Lung (tissue), 11 donors: ENCODE measurements at regions not wholly inside any gene's neighbourhood (a gene's known extent, or its start where the extent isn't known, plus 50 kb on each side); places are given as distances from the start of the nearest gene placed in this dataset.

Source experiments
- ATAC-seq: fragments of 200-7000 bp; cut with Tn5 transposase; one replicate; pipeline ENCODE4 v1.9.1; 2020; ENCODE audit warnings: moderate number of reproducible peaks; ENCODE audit not compliant: insufficient read depth, low FRiP score
- DNase-seq, 3 donors: peaks; one replicate each; pipeline ENCODE4 v3.0.0-alpha.2; 2013 to 2017
- H3K27ac ChIP-seq, 2 donors: one replicate each; pipeline ENCODE4 v1.5.1; 2013; ENCODE audit warnings: mild to moderate bottlenecking in 2 of 2, moderate library complexity in 2 of 2, control low read depth in 1 of 2, inconsistent platforms in 1 of 2, low read depth in 1 of 2, low read length in 1 of 2
- H3K27me3 ChIP-seq, 3 donors: one replicate each; pipeline ENCODE4 v1.5.1; 2013; ENCODE audit warnings: low read length in 2 of 3; ENCODE audit not compliant: control insufficient read depth in 3 of 3, insufficient read depth in 3 of 3
- H3K36me3 ChIP-seq, 4 donors: one replicate each; pipeline ENCODE4 v1.5.1; 2013; ENCODE audit warnings: low read length in 4 of 4, mild to moderate bottlenecking in 1 of 4, moderate library complexity in 1 of 4; ENCODE audit not compliant: control insufficient read depth in 4 of 4, insufficient read depth in 4 of 4
- H3K4me1 ChIP-seq, 5 donors: one replicate each; pipeline ENCODE4 v1.5.1; 2013; ENCODE audit warnings: low read length in 5 of 5, mild to moderate bottlenecking in 2 of 5, moderate library complexity in 1 of 5; ENCODE audit not compliant: control insufficient read depth in 5 of 5, insufficient read depth in 5 of 5
- H3K4me3 ChIP-seq: one replicate; pipeline ENCODE4 v1.5.1; 2013; ENCODE audit warnings: mild to moderate bottlenecking, control low read depth, moderate library complexity
- H3K9ac ChIP-seq, 2 donors: one replicate each; pipeline ENCODE4 v1.5.1; 2013; ENCODE audit warnings: low read length in 2 of 2, control low read depth in 1 of 2; ENCODE audit not compliant: insufficient read depth in 1 of 2
- H3K9me3 ChIP-seq, 4 donors: one replicate each; pipeline ENCODE4 v1.5.1; 2013; ENCODE audit warnings: low read length in 3 of 4, mild to moderate bottlenecking in 1 of 4, moderate library complexity in 1 of 4; ENCODE audit not compliant: control insufficient read depth in 4 of 4, insufficient read depth in 3 of 4
- WGBS, 2 donors: extraction: QIAGEN DNeasy Blood & Tissue Kit; methylation state at CpG; one replicate each; pipeline ENCODE4 v1.1.7; 2013; 5-methylcytosine and 5-hydroxymethylcytosine counted together
- TF ChIP-seq, protein P1 (sequence below): IDR thresholded peaks from 2 replicates; pipeline ENCODE4 v1.5.1; 2012; ENCODE audit warnings: mild to moderate bottlenecking; ENCODE audit errors: control extremely low read depth, extremely low read depth
- donor health status: control.
- donor health status: control.
- donor health status: Bipolar disorder and iron deficiency.
- donor health status: healthy.
- donor health status: DM: yes; HTN: yes; CAD: no.

DNA sequence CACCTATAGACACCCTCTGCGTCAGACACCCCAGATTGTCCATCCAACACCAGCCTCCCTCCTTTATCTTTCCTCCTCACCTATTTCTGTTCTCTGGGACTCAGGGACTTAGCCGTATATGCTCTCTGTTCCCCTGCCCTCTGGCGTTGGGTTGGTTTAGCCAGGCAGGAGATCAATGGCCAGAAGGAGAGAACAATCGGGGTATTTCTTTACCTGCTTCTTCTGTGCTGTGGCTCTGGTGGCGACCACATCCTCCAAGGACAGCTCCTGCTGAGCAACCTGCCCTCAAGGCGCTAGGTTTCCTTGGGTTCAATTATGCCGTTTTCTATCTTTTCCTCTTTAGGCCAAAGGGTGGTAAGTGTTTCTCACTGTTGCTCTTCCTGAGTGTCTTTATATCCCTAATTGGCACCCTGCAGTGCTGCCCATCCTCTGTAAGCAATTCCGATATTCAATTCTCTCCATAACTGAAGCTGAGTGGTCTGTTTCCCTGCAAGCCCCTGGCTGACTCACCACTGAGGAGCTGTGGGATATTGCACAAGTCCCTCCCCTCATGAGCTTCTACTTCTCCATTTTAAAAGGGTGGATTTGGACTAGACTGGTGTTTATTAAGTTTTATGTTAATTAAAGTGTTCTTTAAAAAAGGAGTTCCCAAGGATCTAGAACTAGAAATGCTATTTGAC lies 63.7 kb upstream of the TMTC4 start:
- TF ChIP-seq, protein P1, sequence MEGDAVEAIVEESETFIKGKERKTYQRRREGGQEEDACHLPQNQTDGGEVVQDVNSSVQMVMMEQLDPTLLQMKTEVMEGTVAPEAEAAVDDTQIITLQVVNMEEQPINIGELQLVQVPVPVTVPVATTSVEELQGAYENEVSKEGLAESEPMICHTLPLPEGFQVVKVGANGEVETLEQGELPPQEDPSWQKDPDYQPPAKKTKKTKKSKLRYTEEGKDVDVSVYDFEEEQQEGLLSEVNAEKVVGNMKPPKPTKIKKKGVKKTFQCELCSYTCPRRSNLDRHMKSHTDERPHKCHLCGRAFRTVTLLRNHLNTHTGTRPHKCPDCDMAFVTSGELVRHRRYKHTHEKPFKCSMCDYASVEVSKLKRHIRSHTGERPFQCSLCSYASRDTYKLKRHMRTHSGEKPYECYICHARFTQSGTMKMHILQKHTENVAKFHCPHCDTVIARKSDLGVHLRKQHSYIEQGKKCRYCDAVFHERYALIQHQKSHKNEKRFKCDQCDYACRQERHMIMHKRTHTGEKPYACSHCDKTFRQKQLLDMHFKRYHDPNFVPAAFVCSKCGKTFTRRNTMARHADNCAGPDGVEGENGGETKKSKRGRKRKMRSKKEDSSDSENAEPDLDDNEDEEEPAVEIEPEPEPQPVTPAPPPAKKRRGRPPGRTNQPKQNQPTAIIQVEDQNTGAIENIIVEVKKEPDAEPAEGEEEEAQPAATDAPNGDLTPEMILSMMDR: no peak
- WGBS, 2 donors: 88 to 94% methylated on average over 8 of the region's 8 CpGs
- no peak for ATAC-seq
- no peak overlapping the region for H3K4me3 ChIP-seq
- H3K27me3 ChIP-seq: no peaks in the 10 kb centered on the region
- DNase-seq: no peak
- no peaks in the 10 kb centered on the region for H3K9me3 ChIP-seq
- H3K4me1 ChIP-seq: no peaks in the 10 kb centered on the region
- no peaks in the 10 kb centered on the region for H3K36me3 ChIP-seq
- no peak overlapping the region for H3K9ac ChIP-seq
- no peak overlapping the region for H3K27ac ChIP-seq

DNA sequence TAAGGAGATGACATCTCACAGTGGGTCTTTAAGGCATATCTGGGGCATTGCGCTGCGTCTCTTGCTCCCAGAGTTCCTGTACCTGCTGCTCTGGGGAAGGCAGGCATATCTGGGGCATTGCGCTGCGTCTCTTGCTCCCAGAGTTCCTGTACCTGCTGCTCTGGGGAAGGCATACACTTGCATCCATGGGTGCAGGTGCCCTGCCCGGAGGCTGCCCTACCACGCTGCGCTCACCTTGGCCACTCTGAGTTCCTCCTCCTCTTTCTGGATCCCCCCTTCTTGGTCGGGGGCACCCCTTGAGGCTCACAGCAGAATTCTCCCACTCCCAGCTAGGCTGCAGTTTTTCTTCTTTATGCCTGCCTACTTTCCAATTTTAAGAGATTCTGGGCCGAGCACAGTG lies 60.9 kb upstream of the TMTC4 start:
- TF ChIP-seq, protein P1: no peak
- H3K27me3 ChIP-seq: no peaks in the 10 kb centered on the region
- H3K36me3 ChIP-seq: no peaks in the 10 kb centered on the region
- DNase-seq (no peak), ATAC-seq (no peak)
- no peaks in the 10 kb centered on the region for H3K9me3 ChIP-seq
- H3K9ac ChIP-seq: no peak overlapping the region
- H3K27ac ChIP-seq: no peak overlapping the region
- H3K4me3 ChIP-seq: no peak overlapping the region
- 89 to 92% methylated on average over 9 of the region's 9 CpGs for WGBS, 2 donors
- no peaks in the 10 kb centered on the region for H3K4me1 ChIP-seq

DNA sequence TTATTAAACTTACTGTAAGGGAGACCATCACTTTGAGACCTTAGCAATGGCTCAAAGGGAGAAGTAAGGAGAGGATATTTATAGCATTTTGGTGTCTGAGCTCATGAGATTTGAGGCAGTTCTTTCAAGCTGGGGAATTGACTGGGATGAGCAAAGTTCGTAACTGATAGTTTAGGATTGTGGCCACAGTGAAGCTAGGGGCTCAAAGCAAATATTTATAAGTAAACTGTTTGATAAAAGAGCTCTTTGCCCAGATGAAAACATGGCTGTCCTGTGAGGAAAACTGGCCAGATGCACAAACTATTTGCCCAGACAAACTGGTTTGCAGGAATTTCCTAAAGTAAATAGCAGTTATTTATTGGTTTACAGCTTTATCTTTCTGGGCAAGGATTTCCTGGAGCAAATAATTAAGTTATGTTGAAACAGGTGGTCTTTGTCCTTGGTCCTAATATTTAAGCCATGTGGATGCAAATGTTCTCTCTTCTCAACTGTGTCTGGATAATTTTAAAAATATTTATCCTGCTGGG lies 59.7 kb upstream of the TMTC4 start:
- 54 to 61% methylated on average over 1 of the region's 1 CpG for WGBS, 2 donors

More for the DNA sequence above, 59.7 kb upstream of the TMTC4 start:
- H3K36me3 ChIP-seq: no peaks in the 10 kb centered on the region
- H3K9ac ChIP-seq: no peak overlapping the region
- TF ChIP-seq, protein P1: no peak
- no peaks in the 10 kb centered on the region for H3K9me3 ChIP-seq
- no peak overlapping the region for H3K4me3 ChIP-seq
- no peak overlapping the region for H3K27ac ChIP-seq
- H3K27me3 ChIP-seq: no peaks in the 10 kb centered on the region
- ATAC-seq (no peak), DNase-seq (no peak)
- no peaks in the 10 kb centered on the region for H3K4me1 ChIP-seq
